ENCODE measurements at regions not wholly inside any gene's neighbourhood (a gene's known extent, or its start where the extent isn't known, plus 50 kb on each side); places are given as distances from the start of the nearest gene placed in this dataset.

DNA sequence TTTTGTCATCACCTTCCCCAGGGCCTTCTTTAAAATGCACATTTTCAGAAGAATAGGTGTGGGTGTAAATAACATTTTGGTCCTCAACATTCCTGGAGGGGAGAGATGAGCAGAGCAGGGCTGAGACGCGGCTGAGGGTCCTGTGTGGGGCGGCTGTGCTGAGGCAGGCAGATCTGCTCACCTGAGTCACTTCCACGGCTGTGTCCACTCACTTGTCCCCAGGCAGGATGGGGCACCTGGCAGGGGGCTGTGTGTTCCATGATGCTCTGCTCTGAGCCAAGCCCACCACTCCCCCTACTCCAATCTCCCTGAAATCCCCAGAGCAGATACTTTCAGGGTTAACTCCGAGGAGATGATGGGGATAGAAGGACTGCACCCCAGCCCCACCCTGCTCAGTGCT is 93.8 kb downstream of the GLRX3 start:
- no peak for DNase-seq (ENCODE audit: low read depth)

DNA sequence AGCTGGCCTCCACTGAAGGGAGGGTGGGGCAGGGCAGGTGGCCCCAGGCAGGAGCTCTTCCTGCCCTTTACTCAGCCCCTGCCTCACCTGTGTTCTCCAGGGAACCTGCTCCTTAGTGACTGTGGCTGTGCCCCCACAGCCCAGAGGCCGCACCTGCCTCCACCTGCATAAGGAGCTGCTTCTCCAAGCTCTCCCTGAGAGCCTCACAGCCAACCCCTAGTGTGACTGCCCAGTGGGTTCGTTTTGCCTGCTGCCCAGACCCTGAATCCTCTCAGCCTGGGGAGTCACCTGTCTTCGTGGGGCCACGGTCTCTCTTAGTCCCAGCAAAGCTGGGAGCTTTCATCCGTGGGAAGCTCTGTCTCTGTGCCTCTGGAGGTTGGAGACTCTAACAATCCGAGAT is 94.4 kb downstream of the GLRX3 start:
- no peak for DNase-seq (ENCODE audit: low read depth)

DNA sequence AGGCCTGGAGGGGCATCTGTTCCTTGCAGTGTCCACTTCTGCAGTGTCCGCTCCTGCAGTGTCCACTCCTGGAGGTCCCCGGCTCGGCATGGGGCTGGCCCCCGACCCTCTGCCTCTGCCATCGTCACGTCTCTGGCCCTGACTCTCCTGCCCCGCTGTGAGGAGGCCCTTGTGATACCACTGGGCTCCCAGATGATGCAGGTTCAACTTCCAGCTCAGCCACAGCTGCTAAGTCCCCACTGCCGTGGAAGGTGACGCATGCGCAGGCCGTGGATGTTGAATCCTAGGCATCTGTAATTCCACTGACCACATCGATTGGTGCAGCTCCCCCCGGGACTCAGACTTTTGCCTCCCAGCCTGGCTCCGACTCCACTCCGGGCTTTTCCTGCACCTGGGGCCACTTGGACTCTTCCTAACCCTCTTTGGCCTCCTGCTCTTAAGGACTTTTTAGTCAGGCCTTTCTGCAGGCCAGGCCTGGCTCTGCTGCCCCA is 95.1 kb downstream of the GLRX3 start:
- DNase-seq (ENCODE audit: low read depth) = no peak

DNA sequence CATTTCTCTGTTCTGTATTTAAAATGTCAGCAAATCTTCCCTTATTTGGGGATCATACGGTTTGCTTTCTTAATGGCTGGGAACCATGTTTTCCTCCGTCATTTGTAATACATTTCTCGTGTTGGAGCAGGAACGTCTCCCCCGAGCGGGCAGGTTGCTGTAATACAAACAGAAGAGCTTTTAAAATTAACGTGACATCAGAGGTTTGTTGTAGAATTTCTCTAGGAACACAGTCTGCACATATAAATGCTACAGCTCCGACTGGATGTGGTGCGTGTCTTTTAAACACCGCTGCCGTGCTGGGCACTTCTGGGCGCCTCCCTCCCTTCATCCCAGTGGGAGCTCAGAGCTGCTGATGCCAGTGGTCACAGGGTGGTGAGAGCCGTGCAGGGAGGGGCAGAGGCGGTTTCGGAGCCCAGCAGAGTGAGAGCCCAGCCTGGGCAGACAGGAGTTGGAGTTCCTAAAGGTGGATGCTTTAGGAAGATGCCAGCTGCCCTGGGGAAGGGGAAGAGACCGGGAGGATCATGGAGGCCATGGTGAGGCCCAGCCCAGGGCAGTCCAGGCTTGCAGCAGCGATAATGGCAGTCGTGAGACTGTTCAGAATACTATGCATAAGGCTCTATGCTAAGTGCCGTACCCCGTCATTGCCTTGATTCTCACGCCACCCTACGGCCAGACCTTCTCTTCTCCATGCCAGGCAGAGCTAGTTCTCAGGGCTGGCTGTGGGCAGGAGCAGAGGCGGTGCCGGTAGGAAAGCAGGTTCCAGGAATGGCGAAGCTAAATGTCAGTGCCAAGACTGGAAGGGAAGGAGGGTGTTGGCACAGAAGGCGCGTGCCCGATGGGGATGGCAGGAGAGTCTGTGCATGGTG is 96.2 kb downstream of the GLRX3 start:
- DNase-seq (ENCODE audit: low read depth) = no peak

DNA sequence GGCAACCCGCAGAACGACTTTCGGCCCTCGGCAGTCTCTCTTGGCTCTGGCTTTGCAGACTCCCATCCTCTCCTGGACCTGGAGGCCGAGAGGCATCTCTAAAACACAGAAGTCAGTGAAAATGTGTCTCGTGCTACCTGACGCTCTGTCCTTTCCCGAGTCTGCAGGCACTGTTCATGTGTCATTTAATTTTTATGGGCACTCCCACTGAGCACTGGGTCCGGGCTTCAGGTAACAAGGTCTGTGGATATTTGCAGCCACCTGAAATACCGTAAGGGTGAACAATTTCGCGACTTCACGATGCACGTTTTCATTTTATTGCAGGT is 96.8 kb downstream of the GLRX3 start:
- DNase-seq (ENCODE audit: low read depth) = no peak

DNA sequence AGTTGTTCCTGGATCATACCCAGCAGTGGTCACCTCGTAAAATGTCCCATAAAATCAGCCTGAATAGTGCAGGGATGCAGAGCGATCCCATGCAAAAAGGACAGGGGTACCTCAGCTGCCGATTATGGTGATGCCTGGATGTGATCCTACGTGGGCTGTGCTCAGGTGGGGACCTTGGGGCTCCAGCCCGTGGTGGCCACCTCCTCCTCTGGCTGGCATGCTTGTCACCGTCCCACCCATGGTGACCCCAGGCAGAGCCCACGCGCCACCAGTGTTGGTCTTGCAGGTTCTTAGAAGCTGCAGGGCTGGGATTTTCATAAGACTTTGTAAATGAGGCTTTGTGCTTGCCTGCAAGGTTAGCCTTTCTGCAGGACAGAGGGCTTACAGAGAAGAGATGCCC is 97.2 kb downstream of the GLRX3 start:
- no peak for DNase-seq (ENCODE audit: low read depth)

DNA sequence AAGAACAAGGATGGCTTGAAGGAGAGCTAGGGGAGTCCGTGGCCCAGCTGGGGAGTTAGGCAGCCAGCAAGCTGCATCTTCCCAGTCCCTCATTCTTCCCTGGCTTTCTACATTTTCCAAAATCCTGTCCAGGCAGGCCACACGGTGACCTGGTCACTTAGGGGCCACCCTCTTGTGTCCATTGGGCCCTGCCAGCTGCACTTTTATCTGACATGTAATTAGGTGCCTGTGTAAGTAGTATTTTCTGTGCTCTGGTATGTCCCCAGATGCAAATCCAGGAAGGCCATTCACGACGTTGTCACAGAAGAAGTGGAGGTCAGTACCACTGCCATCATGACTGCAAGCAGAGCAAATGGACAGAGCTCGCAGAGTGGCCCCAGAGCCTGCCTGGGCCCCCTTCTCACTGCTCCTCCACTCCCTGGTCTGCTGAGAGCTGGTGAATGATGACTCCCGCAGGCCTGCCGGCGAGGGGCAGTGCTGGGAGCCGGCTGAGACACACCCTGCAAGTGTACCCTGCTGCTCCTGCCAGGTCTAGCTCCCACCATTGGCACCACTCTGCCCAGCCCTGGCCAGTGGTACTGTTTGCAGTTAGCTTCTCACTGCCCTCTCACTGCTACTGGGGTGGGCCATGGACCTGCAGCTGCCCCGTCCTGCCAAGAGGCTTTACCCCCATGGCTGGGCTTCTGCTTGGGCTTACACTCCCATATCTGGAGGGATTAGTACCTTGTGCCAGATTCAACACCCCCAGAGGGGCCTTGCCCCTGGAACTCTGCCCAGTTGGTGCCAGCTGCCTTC is 98.2 kb downstream of the GLRX3 start:
- no peak for DNase-seq (ENCODE audit: low read depth)

DNA sequence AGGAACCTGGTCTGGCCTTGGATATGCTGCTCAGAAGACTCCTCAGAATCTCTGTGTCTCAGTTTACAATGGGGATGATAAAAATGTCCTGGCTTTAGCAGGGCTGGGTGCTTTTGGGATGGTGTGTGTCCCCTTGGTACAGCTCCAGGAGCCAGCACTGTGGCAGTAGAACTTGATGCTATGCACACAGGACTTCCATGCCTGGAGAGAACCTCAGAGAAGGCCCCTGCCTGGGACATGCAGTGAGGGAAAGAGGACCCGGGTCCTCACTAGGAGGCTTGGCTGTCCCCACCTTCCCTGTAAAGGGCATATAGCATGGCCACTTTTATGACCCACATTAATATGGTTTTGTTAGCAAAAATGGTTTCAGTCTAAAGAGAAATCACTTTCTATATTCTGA is 100.5 kb downstream of the GLRX3 start:
- DNase-seq (ENCODE audit: low read depth) = no peak

DNA sequence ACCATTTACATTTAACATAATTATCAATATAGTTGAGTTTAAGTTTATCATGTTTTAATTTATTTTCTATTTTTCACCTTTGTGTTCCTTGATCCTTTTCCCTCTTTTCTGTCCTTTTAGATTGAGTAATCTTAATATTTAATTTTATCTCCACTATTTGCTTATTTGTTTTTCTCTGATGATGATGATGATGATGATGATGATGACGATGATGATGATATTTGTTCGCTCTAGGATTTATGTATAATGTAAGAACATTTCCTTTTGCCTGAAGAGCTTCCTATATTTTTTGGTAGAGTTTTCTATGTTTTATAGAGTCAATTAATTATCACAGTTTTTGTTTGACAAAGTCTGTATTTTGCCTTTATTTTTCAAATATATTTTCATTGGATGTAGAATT is 104.2 kb downstream of the GLRX3 start:
- no peak for DNase-seq (ENCODE audit: low read depth)

DNA sequence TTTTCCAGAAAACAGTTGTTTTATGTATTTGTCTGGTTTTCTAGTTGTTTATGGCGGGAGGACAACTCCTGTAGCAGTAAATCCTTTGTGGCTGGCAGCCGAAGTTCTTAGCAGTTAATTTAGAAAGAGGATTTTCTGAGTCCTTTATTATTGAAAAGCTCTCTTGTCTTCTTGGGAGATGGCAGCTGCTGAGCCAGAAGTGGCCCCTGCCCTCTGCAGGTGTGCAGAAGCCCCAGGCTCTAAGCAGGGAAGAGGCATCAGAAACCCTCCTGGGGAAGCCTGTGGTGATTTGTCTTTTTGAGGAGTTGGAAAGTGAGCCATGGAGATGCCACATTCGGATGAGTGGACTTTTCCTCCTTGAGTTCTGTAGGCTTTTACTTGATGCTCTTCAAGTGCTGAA is 106.3 kb downstream of the GLRX3 start:
- DNase-seq (ENCODE audit: low read depth) = no peak

DNA sequence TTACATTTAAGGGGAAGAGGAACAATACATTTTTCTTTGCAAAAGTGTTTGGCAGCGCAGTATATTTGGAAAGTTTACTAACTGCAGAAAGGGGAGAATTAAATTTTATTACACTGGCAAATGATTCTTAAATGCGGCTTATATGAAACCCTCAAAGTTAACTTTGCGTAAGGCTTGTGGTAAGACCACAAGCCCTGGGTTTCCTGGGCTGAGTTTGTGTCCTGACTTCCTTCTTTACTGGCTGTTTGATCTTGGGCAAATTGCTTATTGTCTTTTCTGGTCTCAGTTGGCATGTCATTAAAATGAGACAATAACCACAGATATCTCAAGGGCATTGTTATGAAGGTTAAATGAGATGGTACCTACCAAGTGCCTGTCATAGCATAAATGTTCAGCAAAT is 106.8 kb downstream of the GLRX3 start:
- no peak for DNase-seq (ENCODE audit: low read depth)

DNA sequence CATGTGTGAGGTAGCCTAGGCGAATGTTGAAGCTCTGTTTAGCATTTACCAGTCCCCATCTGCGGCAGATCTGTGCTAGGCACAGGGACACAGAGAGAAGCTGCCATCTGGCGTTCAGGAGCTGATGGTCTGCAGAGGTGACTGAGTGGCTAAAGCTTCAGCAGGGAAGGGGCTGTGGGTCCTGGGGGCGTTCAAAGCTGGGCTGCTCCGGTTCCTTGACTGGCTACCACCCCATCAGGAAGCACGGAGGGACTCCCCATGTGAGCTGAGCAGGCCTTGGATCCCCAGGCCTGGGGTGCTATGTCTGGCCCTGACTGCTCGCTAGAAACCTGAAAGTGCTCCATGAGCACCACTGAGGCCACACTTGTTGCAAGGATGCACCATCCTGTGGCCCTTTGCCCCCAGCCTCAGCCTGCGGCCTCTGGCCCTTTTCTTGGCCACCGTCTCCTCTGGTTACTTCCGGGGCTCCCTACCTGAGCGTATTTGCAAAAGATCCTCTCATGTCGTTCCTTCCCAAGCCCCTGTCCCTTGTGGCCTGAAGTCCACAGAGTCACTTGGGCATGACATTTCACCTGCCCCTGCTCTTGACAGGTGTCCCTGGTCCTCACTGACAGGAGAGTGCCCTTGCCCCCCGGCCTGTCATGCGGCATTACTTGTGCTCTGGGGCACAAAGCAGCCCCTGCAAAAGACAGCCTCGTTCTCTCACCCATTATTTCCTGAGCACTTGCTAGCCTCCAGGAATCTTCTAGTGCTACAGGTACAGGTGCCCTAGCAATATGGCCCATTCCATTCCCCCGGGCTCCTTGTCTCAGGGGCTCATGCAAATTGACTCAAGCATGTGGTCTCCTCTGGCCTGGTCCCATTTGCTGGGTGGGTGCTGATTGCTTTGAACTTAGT is 108.1 kb downstream of the GLRX3 start:
- no peak for DNase-seq (ENCODE audit: low read depth)

DNA sequence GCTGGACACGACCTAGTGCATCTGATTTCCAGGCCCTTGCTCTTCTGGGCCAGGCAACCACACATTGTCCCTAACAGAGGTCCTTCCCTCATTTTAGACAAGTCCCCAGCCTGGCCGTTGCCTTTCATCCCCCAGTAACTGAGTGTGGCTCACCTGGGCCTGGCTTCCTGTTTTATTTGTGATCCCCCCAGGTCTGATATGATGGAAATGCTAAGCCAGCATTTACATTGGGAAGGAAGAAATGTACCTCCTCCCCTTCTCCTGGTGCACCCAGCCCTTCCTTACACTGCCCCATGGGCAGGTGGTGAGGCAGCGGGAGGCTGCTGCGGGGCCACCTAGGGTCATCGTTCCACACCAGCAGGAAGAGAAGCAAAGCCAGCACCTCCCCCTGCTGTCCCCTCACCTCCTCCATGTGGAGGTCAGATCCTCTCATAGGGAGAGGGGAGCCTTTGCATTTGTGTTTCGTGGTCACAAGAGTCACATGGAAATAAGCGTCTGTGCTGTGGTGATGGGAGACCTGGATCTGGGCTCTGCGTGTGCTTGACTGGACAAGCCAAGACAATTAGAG is 108.8 kb downstream of the GLRX3 start:
- DNase-seq (ENCODE audit: low read depth) = no peak

DNA sequence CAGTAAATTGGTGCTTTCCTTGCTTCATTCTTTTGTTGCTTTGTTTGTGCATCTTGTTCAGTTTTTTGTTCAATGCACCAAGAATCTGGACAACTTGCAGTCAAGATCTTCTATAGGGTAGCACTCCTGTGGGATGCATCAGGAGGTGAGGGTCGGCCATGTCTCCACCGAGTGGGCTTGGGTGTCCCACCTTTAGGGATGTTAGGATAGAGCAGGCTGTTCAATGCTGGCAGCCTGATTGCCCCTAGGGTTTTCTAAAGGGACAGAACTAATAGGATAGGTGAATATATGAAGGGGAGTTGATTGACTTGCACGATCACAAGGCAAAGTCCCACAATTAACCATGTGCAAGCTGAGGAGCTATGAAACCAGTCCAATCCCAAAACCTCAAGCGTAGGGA is 109.9 kb downstream of the GLRX3 start:
- DNase-seq (ENCODE audit: low read depth) = no peak

DNA sequence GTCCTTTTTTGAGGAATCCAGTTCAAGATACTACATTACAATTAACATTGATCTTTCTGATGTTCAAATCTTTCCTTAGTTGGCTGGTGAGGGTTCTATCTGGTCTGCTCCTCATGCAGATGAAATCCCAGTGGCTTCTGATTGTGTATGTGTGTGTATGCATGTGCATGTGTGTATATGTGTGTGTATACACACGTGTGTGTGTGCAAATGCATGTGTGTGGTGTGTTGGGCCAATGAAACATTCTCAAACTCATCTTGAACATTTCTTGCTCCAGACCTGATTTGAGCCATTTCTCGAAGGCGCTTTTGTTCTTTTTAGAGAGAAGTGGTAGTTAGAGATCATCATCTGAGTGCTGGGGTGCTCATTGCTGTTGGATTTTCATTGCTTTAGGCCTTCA is 113.9 kb downstream of the GLRX3 start:
- DNase-seq (ENCODE audit: low read depth) = no peak

DNA sequence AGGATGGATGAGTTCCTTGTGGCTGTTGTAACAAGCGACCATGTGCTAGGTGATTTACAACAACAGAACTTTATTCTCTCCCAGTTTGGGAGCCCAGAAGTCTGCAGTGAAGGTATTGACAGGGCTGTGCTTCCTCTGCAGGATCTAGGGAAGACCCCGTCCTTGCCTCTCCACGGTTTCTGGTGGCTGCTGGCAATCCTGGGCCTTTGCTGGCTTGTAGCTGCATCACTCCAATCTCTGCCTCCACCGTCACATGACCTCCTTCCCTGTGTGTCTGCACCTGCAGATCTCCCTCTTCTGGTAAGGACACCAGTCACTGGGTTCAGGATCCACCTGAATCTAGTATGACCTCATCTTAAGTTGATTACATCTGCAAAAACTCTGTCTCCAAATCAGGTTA is 115.6 kb downstream of the GLRX3 start:
- DNase-seq (ENCODE audit: low read depth) = no peak

DNA sequence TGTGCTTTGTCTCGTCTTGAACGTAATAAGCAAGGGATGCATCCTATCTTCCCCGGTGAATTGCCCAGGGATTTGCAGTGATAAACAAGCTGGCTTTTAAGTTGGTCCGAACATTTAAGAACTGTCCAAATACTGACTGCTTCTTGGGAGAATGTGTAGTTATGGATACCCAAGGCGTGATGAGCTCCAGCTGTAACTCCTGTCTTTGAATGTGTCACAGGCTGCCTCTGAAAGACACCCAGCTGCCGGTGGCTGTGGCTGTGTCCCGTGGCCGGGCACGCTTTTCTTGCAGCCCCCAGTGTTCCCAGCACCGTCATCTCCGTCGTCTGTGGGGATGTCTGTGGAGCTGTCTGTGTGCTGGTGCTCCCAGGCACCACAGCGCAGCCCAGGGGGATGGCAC is 118.1 kb downstream of the GLRX3 start:
- no peak for DNase-seq (ENCODE audit: low read depth)

DNA sequence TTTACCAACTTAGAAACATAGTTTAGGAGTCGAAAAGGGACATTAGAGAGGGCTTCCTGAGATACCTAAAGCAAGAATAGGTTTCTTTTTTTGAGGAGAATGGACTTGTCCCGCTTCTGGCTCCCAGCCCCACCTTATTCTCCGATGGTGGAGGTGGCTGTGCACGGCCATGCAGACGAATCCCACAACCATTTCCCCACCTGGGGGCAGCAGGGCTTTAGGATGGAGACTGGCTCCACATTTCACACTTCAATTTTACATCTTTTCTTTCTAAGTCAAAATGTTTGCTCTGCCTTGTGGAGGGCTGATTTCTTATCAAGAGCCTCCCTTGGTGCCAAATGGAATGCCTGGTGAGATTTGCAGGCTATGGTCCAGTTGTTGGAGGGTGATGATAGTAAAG is 118.5 kb downstream of the GLRX3 start:
- no peak for DNase-seq (ENCODE audit: low read depth)

DNA sequence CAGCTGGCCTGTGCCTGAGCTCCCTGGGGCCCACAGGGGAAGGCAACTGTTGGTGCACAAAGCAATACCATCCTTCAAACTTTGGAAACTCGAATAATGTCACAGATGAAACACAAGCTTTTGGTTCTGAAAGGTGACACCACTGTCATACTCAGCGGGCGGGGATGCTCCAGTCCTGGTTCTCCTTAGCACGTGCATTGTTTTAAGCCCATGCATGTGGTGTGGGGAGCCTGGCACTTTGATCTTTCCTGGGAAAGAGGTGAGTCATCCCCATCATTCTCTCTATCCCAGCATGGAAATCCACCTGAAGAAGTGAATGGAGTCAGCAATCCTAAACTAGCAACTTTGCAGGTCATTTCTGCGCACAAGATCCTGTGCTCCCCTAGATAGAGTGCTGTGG is 119.6 kb downstream of the GLRX3 start:
- no peak for DNase-seq (ENCODE audit: low read depth)

DNA sequence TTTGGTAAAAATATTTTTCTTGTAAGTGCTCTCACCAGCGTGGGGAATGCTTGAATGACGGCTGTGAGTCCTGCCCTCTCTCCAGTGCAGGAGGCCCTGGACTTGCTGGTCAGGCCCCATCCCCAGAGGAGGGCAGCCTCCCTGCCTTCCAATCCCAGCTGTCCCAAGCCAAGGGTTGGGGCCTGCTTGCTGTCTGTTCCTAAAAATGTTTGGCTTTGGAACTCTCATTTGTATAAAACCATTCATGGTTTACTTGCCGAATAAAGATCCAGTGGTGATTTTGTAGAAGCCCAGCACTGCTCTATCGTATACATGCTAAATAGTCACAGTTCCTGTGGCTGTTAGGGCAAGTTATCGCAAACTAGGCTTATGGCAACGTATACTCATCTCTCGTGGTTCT is 121.7 kb downstream of the GLRX3 start:
- no peak for DNase-seq (ENCODE audit: low read depth)

DNA sequence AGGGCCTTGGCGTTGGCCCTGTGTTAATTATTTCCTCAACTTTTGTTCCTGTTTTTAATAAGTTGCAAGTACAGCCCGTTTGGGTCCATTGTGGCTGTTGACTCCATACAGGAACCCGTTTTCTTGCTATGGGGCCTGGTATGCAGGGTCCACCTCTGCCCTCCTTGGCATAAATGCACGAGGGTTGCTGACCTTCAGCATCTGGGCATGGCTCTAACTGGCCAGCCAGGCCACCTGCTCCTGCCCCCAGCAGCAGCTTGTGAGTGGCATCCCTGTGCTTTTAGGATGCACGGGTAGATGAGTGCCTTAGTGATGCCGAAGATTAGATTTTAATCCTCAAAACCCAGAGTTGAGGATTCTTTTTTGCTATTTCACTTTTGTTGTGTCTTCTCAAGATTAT is 123.2 kb downstream of the GLRX3 start:
- DNase-seq (ENCODE audit: low read depth) = no peak

DNA sequence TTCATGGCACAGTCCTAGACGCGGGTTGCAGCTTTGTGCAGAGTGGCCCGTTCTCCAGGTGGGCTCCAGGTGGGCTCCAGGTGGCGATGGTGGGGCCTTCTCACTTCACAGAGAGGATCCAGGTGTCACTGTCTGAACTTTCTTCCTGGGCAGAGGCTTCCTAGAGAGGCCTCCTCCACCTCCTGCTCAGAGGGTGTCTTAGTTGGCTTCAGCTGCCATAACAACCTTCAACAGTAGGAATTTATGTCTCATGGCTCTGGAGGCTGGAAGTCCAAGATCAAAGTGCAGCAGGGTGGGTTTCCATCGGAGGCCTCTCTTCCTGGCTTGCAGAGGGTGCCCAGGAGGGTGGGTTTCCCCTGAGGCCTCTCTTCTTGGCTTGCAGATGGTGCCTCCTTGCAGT is 125.1 kb downstream of the GLRX3 start:
- no peak for DNase-seq (ENCODE audit: low read depth)
